K562 (cell line): ENCODE measurements at regions not wholly inside any gene's neighbourhood (a gene's known extent, or its start where the extent isn't known, plus 50 kb on each side); places are given as distances from the start of the nearest gene placed in this dataset.

Experiments
- EGR1 ChIP-seq: fragments of 450-650 bp; conservative IDR thresholded peaks from 2 replicates; pipeline ENCODE4 v1.6.1; 2017; ENCODE audit warnings: mild to moderate bottlenecking
- HDAC1 ChIP-seq, 2 experiments: fragments of 450-650 bp; IDR thresholded peaks; 2 replicates each; pipeline ENCODE4 v1.6.1; 2016 to 2017; ENCODE audit warnings: inconsistent platforms in 1 of 2, mild to moderate bottlenecking in 1 of 2, moderate library complexity in 1 of 2
- POLR2AphosphoS2 ChIP-seq: IDR thresholded peaks from 2 replicates; pipeline ENCODE4 v1.6.1; 2012; ENCODE audit warnings: low read length, improper control_type of control experiment
- RBM34 ChIP-seq: fragments of 200-400 bp; formaldehyde crosslinking; IDR thresholded peaks from 2 replicates; pipeline ENCODE4 v1.6.1; 2018; ENCODE audit warnings: low read length, borderline replicate concordance; ENCODE audit not compliant: insufficient read depth
- TF ChIP-seq, protein P1 (sequence below), 2 experiments: fragments of 450-650 bp; formaldehyde crosslinking in 1 of 2; IDR thresholded peaks; 2 replicates each; pipeline versions ENCODE4 v1.4.0 to v1.6.1; 2014 to 2020; ENCODE audit warnings: mild to moderate bottlenecking in 2 of 2, borderline replicate concordance in 1 of 2, low read depth in 1 of 2

DNA sequence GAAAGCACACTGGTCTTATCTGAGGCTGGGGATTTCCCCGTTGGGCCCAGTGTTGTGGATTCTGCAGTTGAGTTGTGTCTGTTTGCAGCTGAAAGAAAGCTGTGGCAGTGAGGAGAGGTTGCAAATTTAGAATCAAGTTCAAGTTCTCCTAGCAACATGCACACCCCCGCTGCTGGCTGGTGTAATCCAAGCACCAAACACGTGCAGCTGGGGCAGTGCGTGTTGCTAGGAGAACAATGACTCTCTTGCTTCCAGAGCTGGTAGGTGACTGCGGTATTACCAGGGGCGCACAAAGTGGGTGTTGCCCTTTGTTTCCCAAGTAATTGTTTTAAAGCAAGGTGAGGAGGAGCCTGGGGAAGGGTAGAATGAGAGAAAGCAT is 91.5 kb downstream of the IER5 start:
- TF ChIP-seq, protein P1, sequence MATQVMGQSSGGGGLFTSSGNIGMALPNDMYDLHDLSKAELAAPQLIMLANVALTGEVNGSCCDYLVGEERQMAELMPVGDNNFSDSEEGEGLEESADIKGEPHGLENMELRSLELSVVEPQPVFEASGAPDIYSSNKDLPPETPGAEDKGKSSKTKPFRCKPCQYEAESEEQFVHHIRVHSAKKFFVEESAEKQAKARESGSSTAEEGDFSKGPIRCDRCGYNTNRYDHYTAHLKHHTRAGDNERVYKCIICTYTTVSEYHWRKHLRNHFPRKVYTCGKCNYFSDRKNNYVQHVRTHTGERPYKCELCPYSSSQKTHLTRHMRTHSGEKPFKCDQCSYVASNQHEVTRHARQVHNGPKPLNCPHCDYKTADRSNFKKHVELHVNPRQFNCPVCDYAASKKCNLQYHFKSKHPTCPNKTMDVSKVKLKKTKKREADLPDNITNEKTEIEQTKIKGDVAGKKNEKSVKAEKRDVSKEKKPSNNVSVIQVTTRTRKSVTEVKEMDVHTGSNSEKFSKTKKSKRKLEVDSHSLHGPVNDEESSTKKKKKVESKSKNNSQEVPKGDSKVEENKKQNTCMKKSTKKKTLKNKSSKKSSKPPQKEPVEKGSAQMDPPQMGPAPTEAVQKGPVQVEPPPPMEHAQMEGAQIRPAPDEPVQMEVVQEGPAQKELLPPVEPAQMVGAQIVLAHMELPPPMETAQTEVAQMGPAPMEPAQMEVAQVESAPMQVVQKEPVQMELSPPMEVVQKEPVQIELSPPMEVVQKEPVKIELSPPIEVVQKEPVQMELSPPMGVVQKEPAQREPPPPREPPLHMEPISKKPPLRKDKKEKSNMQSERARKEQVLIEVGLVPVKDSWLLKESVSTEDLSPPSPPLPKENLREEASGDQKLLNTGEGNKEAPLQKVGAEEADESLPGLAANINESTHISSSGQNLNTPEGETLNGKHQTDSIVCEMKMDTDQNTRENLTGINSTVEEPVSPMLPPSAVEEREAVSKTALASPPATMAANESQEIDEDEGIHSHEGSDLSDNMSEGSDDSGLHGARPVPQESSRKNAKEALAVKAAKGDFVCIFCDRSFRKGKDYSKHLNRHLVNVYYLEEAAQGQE (IDR thresholded peaks at IDR 0.05; ENCODE audit: borderline replicate concordance), result no peak
- TF ChIP-seq, protein P1 (CRISPR knock-in tag; IDR thresholded peaks at IDR 0.05; ENCODE audit: low read depth), result no peak
- TF ChIP-seq POLR2AphosphoS2, result no peak
- no peak; the same call in 1 of the 2 replicates for TF ChIP-seq EGR1
- peak in 1 of 2 experiments; percentile 26; a peak in 1 of 4 replicates for TF ChIP-seq HDAC1 (IDR thresholded peaks at IDR 0.05)
- TF ChIP-seq RBM34, result no peak
